GM19324 (cell line): ENCODE measurements at regions not wholly inside any gene's neighbourhood (a gene's known extent, or its start where the extent isn't known, plus 50 kb on each side); places are given as distances from the start of the nearest gene placed in this dataset.
"Not testable (repeated sequence)": the region's sequence is repeated elsewhere in the genome, so short reads cannot be mapped to it uniquely, and the experiment has no call there.

Experiments
- ATAC-seq: cut with Tn5 transposase; IDR thresholded peaks from one replicate; pipeline ENCODE4 v1.9.1; 2021; ENCODE audit warnings: mild to moderate bottlenecking, moderate library complexity; ENCODE audit not compliant: unreplicated experiment, low FRiP score

GRCh38 chr10:53108317-53108934 is 335.8 kb upstream of the MBL2 start:
- no peak for ATAC-seq

- ATAC-seq = no peak
Measured at GRCh38 chr10:53107711-53108110, 335.1 kb upstream of the MBL2 start.

- no peak for ATAC-seq
Measured at GRCh38 chr10:53102424-53102823, 329.8 kb upstream of the MBL2 start.

GRCh38 chr10:53093878-53094277 is 321.3 kb upstream of the MBL2 start:
- ATAC-seq = no peak

- ATAC-seq = no peak
Measured at GRCh38 chr10:53091574-53091973, 319.0 kb upstream of the MBL2 start.

GRCh38 chr10:53088961-53089360 is 316.4 kb upstream of the MBL2 start:
- no peak for ATAC-seq

- ATAC-seq = no peak
Measured at GRCh38 chr10:53079283-53079682, 306.7 kb upstream of the MBL2 start.

GRCh38 chr10:53076948-53077347 is 304.4 kb upstream of the MBL2 start:
- ATAC-seq = no peak

- no peak for ATAC-seq
Measured at GRCh38 chr10:53075469-53075868, 302.9 kb upstream of the MBL2 start.

- ATAC-seq = no peak
Measured at GRCh38 chr10:53072144-53072543, 299.6 kb upstream of the MBL2 start.

GRCh38 chr10:53071505-53072125 is 299.0 kb upstream of the MBL2 start:
- ATAC-seq = no peak

GRCh38 chr10:53069013-53069412 is 296.4 kb upstream of the MBL2 start:
- no peak for ATAC-seq

GRCh38 chr10:53064614-53065013 is 292.0 kb upstream of the MBL2 start:
- ATAC-seq = no peak

GRCh38 chr10:53063805-53064204 is 291.2 kb upstream of the MBL2 start:
- ATAC-seq = no peak

- ATAC-seq = no peak
Measured at GRCh38 chr10:53052521-53053164, 280.1 kb upstream of the MBL2 start.

GRCh38 chr10:53045315-53045714 is 272.7 kb upstream of the MBL2 start:
- ATAC-seq = no peak

GRCh38 chr10:53035823-53036222 is 263.2 kb upstream of the MBL2 start:
- ATAC-seq = not testable (repeated sequence)

- ATAC-seq = no peak
Measured at GRCh38 chr10:53033396-53033795, 260.8 kb upstream of the MBL2 start.

GRCh38 chr10:53029872-53030849 is 257.6 kb upstream of the MBL2 start:
- peak; percentile 59 for ATAC-seq

GRCh38 chr10:53029449-53029848 is 256.9 kb upstream of the MBL2 start:
- ATAC-seq = peak; percentile 21

GRCh38 chr10:53025765-53026164 is 253.2 kb upstream of the MBL2 start:
- not testable (repeated sequence) for ATAC-seq
